Peyer's patch (tissue), 4 donors: ENCODE measurements at regions not wholly inside any gene's neighbourhood (a gene's known extent, or its start where the extent isn't known, plus 50 kb on each side); places are given as distances from the start of the nearest gene placed in this dataset.

Experiments
- CTCF ChIP-seq, 6 experiments: fragments of 450-650 bp in 4 of 6; fragments of 200-600 bp in 2 of 6; sonication (generic) in 1 of 6; IDR thresholded peaks; one replicate each; pipeline ENCODE4 v1.5.1; 2017 to 2019; ENCODE audit warnings: antibody characterized with exemption in 6 of 6, mild to moderate bottlenecking in 3 of 6, moderate library complexity in 1 of 6
- POLR2A ChIP-seq, 2 donors: fragments of 450-650 bp; IDR thresholded peaks; one replicate each; pipeline ENCODE4 v1.5.1; 2017; ENCODE audit warnings: antibody characterized with exemption in 2 of 2, mild to moderate bottlenecking in 2 of 2, moderate library complexity in 2 of 2

GRCh38 chr14:99001241-99001640 is 270.8 kb downstream of the BCL11B start:
- no peak for TF ChIP-seq POLR2A (IDR thresholded peaks at IDR 0.05)
- TF ChIP-seq CTCF (IDR thresholded peaks at IDR 0.05) = no peak
